ENCODE measurements at regions not wholly inside any gene's neighbourhood (a gene's known extent, or its start where the extent isn't known, plus 50 kb on each side); places are given as distances from the start of the nearest gene placed in this dataset.

- DNase-seq (ENCODE audit: low read depth in 1 of 2, low spot score in 1 of 2) = no peak
These were observed 1475.5 kb upstream of the AGA start for GRCh38 chr4:178917756-178918155.

GRCh38 chr4:178937130-178937529, 1494.9 kb upstream of the AGA start:
- no peak for DNase-seq (ENCODE audit: low read depth in 1 of 2, low spot score in 1 of 2)

GRCh38 chr4:178941975-178942374, 1499.7 kb upstream of the AGA start:
- no peak for DNase-seq (ENCODE audit: low read depth in 1 of 2, low spot score in 1 of 2)

- no peak for DNase-seq (ENCODE audit: low read depth in 1 of 2, low spot score in 1 of 2)
These were observed 1511.3 kb upstream of the AGA start for GRCh38 chr4:178953447-178954120.

GRCh38 chr4:178955614-178956013, 1513.4 kb upstream of the AGA start:
- no peak for DNase-seq (ENCODE audit: low read depth in 1 of 2, low spot score in 1 of 2)

GRCh38 chr4:178958725-178959440, 1516.6 kb upstream of the AGA start:
- DNase-seq (ENCODE audit: low read depth in 1 of 2, low spot score in 1 of 2) = no peak

- DNase-seq (ENCODE audit: low read depth in 1 of 2, low spot score in 1 of 2) = no peak
These were observed 1521.3 kb upstream of the AGA start for GRCh38 chr4:178963446-178964045.

- no peak for DNase-seq (ENCODE audit: low read depth in 1 of 2, low spot score in 1 of 2)
These were observed 1524.4 kb upstream of the AGA start for GRCh38 chr4:178966644-178967043.

- DNase-seq (ENCODE audit: low read depth in 1 of 2, low spot score in 1 of 2) = no peak
These were observed 1528.3 kb upstream of the AGA start for GRCh38 chr4:178970433-178971140.

- DNase-seq (ENCODE audit: low read depth in 1 of 2, low spot score in 1 of 2) = no peak
These were observed 1534.6 kb upstream of the AGA start for GRCh38 chr4:178976861-178977260.

- no peak for DNase-seq (ENCODE audit: low read depth in 1 of 2, low spot score in 1 of 2)
These were observed 1551.1 kb upstream of the AGA start for GRCh38 chr4:178993306-178993705.

- no peak for DNase-seq (ENCODE audit: low read depth in 1 of 2, low spot score in 1 of 2)
These were observed 1559.7 kb upstream of the AGA start for GRCh38 chr4:179001918-179002317.

- DNase-seq (ENCODE audit: low read depth in 1 of 2, low spot score in 1 of 2) = no peak
These were observed 1565.5 kb upstream of the AGA start for GRCh38 chr4:179007755-179008154.

GRCh38 chr4:179017581-179017980, 1575.3 kb upstream of the AGA start:
- DNase-seq (ENCODE audit: low read depth in 1 of 2, low spot score in 1 of 2) = no peak

- no peak for DNase-seq (ENCODE audit: low read depth in 1 of 2, low spot score in 1 of 2)
These were observed 1585.3 kb upstream of the AGA start for GRCh38 chr4:179027569-179027968.

- DNase-seq (ENCODE audit: low read depth in 1 of 2, low spot score in 1 of 2) = no peak
These were observed 1586.1 kb upstream of the AGA start for GRCh38 chr4:179028321-179028720.

- DNase-seq (ENCODE audit: low read depth in 1 of 2, low spot score in 1 of 2) = no peak
These were observed 1587.4 kb upstream of the AGA start for GRCh38 chr4:179029683-179030082.

GRCh38 chr4:179040259-179040658, 1598.0 kb upstream of the AGA start:
- no peak for DNase-seq (ENCODE audit: low read depth in 1 of 2, low spot score in 1 of 2)

- DNase-seq (ENCODE audit: low read depth in 1 of 2, low spot score in 1 of 2) = no peak
These were observed 1606.7 kb upstream of the AGA start for GRCh38 chr4:179048839-179049453.

- no peak for DNase-seq (ENCODE audit: low read depth in 1 of 2, low spot score in 1 of 2)
These were observed 1609.0 kb upstream of the AGA start for GRCh38 chr4:179051206-179051605.

GRCh38 chr4:179059396-179059795, 1617.2 kb upstream of the AGA start:
- no peak for DNase-seq (ENCODE audit: low read depth in 1 of 2, low spot score in 1 of 2)
